Body of pancreas (tissue), 4 donors: ENCODE measurements at regions not wholly inside any gene's neighbourhood (a gene's known extent, or its start where the extent isn't known, plus 50 kb on each side); places are given as distances from the start of the nearest gene placed in this dataset.

Experiments
- CTCF ChIP-seq, 7 experiments: fragments of 450-650 bp in 4 of 7; fragments of 200-600 bp in 3 of 7; sonication (generic) in 3 of 7; IDR thresholded peaks; one replicate each; pipeline ENCODE4 v1.5.1; 2016 to 2019; ENCODE audit warnings: antibody characterized with exemption in 7 of 7
- POLR2A ChIP-seq, 3 donors: fragments of 450-650 bp; IDR thresholded peaks; one replicate each; pipeline ENCODE4 v1.6.1; 2016; ENCODE audit warnings: antibody characterized with exemption in 3 of 3, mild to moderate bottlenecking in 2 of 3

- TF ChIP-seq POLR2A (IDR thresholded peaks at IDR 0.05) (no peak), CTCF (IDR thresholded peaks at IDR 0.05) (no peak)
Observed at GRCh38 chr3:159458010-159458409, 530.6 kb upstream of the IL12A start.
